OCI-LY1 (cell line): ENCODE measurements at regions not wholly inside any gene's neighbourhood (a gene's known extent, or its start where the extent isn't known, plus 50 kb on each side); places are given as distances from the start of the nearest gene placed in this dataset.
"Not testable (repeated sequence)": the region's sequence is repeated elsewhere in the genome, so short reads cannot be mapped to it uniquely, and the experiment has no call there.

ENCODE experiments used
- EZH2 ChIP-seq: fragments of 200-600 bp; sonication (generic), shearing (Covaris generic); IDR thresholded peaks from 2 replicates; pipeline ENCODE4 v1.8.0; 2017; ENCODE audit warnings: borderline replicate concordance, mixed run types, mild to moderate bottlenecking, antibody characterized with exemption, low read length, moderate library complexity, mixed read lengths
- TF ChIP-seq, protein P1 (sequence below): fragments of 200-600 bp; sonication (generic), shearing (Covaris generic); IDR thresholded peaks from 2 replicates; pipeline ENCODE4 v1.5.1; 2017; ENCODE audit warnings: mild to moderate bottlenecking, antibody characterized with exemption, low read length, moderate library complexity, mixed read lengths

DNA sequence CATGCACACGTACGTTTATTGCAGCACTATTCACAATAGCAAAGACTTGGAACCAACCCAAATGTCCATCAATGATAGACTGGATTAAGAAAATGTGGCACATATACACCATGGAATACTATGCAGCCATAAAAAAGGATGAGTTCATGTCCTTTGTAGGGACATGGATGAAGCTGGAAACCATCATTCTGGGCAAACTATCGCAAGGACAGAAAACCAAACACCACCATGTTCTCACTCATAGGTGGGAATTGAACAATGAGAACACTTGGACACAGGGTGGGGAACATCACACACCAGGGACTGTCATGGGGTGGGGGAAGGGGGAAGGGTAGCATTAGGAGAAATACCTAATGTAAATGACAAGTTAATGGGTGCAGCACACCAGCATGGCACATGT lies 94.8 kb upstream of the NDUFV2 start:
- not testable (repeated sequence) for TF ChIP-seq EZH2
- TF ChIP-seq, protein P1, sequence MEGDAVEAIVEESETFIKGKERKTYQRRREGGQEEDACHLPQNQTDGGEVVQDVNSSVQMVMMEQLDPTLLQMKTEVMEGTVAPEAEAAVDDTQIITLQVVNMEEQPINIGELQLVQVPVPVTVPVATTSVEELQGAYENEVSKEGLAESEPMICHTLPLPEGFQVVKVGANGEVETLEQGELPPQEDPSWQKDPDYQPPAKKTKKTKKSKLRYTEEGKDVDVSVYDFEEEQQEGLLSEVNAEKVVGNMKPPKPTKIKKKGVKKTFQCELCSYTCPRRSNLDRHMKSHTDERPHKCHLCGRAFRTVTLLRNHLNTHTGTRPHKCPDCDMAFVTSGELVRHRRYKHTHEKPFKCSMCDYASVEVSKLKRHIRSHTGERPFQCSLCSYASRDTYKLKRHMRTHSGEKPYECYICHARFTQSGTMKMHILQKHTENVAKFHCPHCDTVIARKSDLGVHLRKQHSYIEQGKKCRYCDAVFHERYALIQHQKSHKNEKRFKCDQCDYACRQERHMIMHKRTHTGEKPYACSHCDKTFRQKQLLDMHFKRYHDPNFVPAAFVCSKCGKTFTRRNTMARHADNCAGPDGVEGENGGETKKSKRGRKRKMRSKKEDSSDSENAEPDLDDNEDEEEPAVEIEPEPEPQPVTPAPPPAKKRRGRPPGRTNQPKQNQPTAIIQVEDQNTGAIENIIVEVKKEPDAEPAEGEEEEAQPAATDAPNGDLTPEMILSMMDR: not testable (repeated sequence)
